HFFc6 (cell line): ENCODE measurements at regions not wholly inside any gene's neighbourhood (a gene's known extent, or its start where the extent isn't known, plus 50 kb on each side); places are given as distances from the start of the nearest gene placed in this dataset.

Experiments
- DNase-seq: peaks from one replicate; pipeline ENCODE4 v3.0.0-alpha.2; 2018
- H3K27ac Mint-ChIP-seq: 2 replicates; pipeline ENCODE4 v1.8.0; 2020; ENCODE audit warnings: mild to moderate bottlenecking, mixed read lengths
- H3K27me3 Mint-ChIP-seq: 2 replicates; pipeline ENCODE4 v1.8.0; 2021; ENCODE audit warnings: mild to moderate bottlenecking, moderate library complexity, mixed read lengths; ENCODE audit not compliant: insufficient read depth
- H3K36me3 Mint-ChIP-seq: 2 replicates; pipeline ENCODE4 v1.8.0; 2021; ENCODE audit warnings: low read depth, mixed read lengths
- H3K4me1 Mint-ChIP-seq: 2 replicates; pipeline ENCODE4 v1.8.0; 2020; ENCODE audit warnings: low read depth, mixed read lengths
- H3K4me3 Mint-ChIP-seq: 2 replicates; pipeline ENCODE4 v1.8.0; 2020; ENCODE audit warnings: mild to moderate bottlenecking, moderate library complexity, mixed read lengths
- H3K9me3 Mint-ChIP-seq: 2 replicates; pipeline ENCODE4 v1.8.0; 2020; ENCODE audit warnings: mild to moderate bottlenecking, mixed read lengths
- CTCF ChIP-seq: fragments of 200-600 bp; sonication (generic); IDR thresholded peaks from 2 replicates; pipeline ENCODE4 v1.5.0; 2021; ENCODE audit warnings: antibody characterized with exemption, mild to moderate bottlenecking

- Mint-ChIP-seq H3K27ac (no peak overlapping the region), H3K9me3 (peaks cover 23% of the 10 kb centered on the region), H3K27me3 (no peaks in the 10 kb centered on the region; the same call in 1 of the 2 replicates), H3K4me3 (no peak overlapping the region), H3K4me1 (no peaks in the 10 kb centered on the region), H3K36me3 (no peaks in the 10 kb centered on the region)
- DNase-seq: no peak
- no peak for TF ChIP-seq CTCF
Measured at GRCh38 chr2:103880081-103880834, 973.7 kb upstream of the POU3F3 start.

GRCh38 chr2:103887625-103888024 is 966.3 kb upstream of the POU3F3 start:
- Mint-ChIP-seq H3K36me3 (no peaks in the 10 kb centered on the region), H3K27ac (no peak overlapping the region), H3K9me3 (peaks cover 30% of the 10 kb centered on the region), H3K4me3 (no peak overlapping the region), H3K27me3 (no peaks in the 10 kb centered on the region; the same call in 1 of the 2 replicates), H3K4me1 (no peaks in the 10 kb centered on the region)
- no peak for DNase-seq
- TF ChIP-seq CTCF: no peak

GRCh38 chr2:103896182-103896581 is 957.7 kb upstream of the POU3F3 start:
- H3K36me3 Mint-ChIP-seq: no peaks in the 10 kb centered on the region
- no peaks in the 10 kb centered on the region for H3K27me3 Mint-ChIP-seq
- H3K4me3 Mint-ChIP-seq: no peak overlapping the region
- no peak for TF ChIP-seq CTCF
- H3K9me3 Mint-ChIP-seq: peaks cover 13% of the 10 kb centered on the region
- H3K4me1 Mint-ChIP-seq: no peaks in the 10 kb centered on the region
- no peak overlapping the region for H3K27ac Mint-ChIP-seq
- DNase-seq: no peak

- no peak overlapping the region for H3K4me3 Mint-ChIP-seq
- TF ChIP-seq CTCF: no peak
- no peaks in the 10 kb centered on the region for H3K36me3 Mint-ChIP-seq
- peaks cover 18% of the 10 kb centered on the region for H3K9me3 Mint-ChIP-seq
- H3K27me3 Mint-ChIP-seq: no peaks in the 10 kb centered on the region
- H3K27ac Mint-ChIP-seq: no peak overlapping the region
- no peak for DNase-seq
- H3K4me1 Mint-ChIP-seq: no peaks in the 10 kb centered on the region
Measured at GRCh38 chr2:103898561-103898960, 955.4 kb upstream of the POU3F3 start.

GRCh38 chr2:103902347-103902746 is 951.6 kb upstream of the POU3F3 start:
- H3K36me3 Mint-ChIP-seq: no peaks in the 10 kb centered on the region
- no peak for TF ChIP-seq CTCF
- no peaks in the 10 kb centered on the region for H3K27me3 Mint-ChIP-seq
- H3K27ac Mint-ChIP-seq: no peak overlapping the region
- H3K4me3 Mint-ChIP-seq: no peak overlapping the region
- no peaks in the 10 kb centered on the region for H3K4me1 Mint-ChIP-seq
- H3K9me3 Mint-ChIP-seq: peaks cover 21% of the 10 kb centered on the region
- DNase-seq: no peak
